ENCODE measurements at regions not wholly inside any gene's neighbourhood (a gene's known extent, or its start where the extent isn't known, plus 50 kb on each side); places are given as distances from the start of the nearest gene placed in this dataset.

- Histone ChIP-seq H3K4me1 (ENCODE audit: control insufficient read depth, insufficient read depth, low read length) (no peaks in the 10 kb centered on the region), H3K27ac (ENCODE audit: low read length) (no peak overlapping the region), H3K27me3 (ENCODE audit: control insufficient read depth, insufficient read depth, low read length) (no peaks in the 10 kb centered on the region), H3K36me3 (ENCODE audit: control insufficient read depth, insufficient read depth, low read length) (no peaks in the 10 kb centered on the region), H3K9me3 (ENCODE audit: control insufficient read depth, insufficient read depth, low read depth, low read length) (no peaks in the 10 kb centered on the region), H3K4me3 (ENCODE audit: low read depth in 2 of 2, low read length in 2 of 2) (no peak overlapping the region)
- ATAC-seq (no peak), DNase-seq (ENCODE audit: low read depth, low spot score) (no peak)
- TF ChIP-seq REST (IDR thresholded peaks at IDR 0.05; ENCODE audit: insufficient read depth in 1 of 2, low read depth in 2 of 2, low read length in 1 of 2) (no peak), POLR2AphosphoS5 (IDR thresholded peaks at IDR 0.05; ENCODE audit: low read depth, low read length) (no peak), SIN3A (IDR thresholded peaks at IDR 0.05; ENCODE audit: borderline replicate concordance, insufficient read depth, low read depth, low read length) (no peak), CTCF (IDR thresholded peaks at IDR 0.05) (no peak), TCF7L2 (IDR thresholded peaks at IDR 0.05; ENCODE audit: low read depth, low read length) (no peak)
- intact Hi-C loops (cut with micrococcal nuclease; ENCODE audit: unreplicated experiment) = no loop called here
- ChIA-PET POLR2A (no interaction called here), CTCF (no interaction called here)
- in situ Hi-C loops (cut with HindIII; ENCODE audit: low pct_unique_long_range_greater_than_20kb, low sequenced_read_pairs) = no loop called here
- no TSS peak for BruUV-seq (replicated peaks)
Observed at GRCh38 chrX:10739426-10739825, 119.0 kb upstream of the MID1 start.

GRCh38 chrX:10741003-10741402, 120.6 kb upstream of the MID1 start:
- ChIA-PET CTCF (no interaction called here), POLR2A (no interaction called here)
- no peak overlapping the region for H3K4me3 ChIP-seq (ENCODE audit: low read depth in 2 of 2, low read length in 2 of 2)
- H3K27ac ChIP-seq (ENCODE audit: low read length) = no peak overlapping the region
- H3K9me3 ChIP-seq (ENCODE audit: control insufficient read depth, insufficient read depth, low read depth, low read length) = no peaks in the 10 kb centered on the region
- no peaks in the 10 kb centered on the region for H3K27me3 ChIP-seq (ENCODE audit: control insufficient read depth, insufficient read depth, low read length)
- no peak for DNase-seq (ENCODE audit: low read depth, low spot score)
- intact Hi-C loops (cut with micrococcal nuclease; ENCODE audit: unreplicated experiment) = no loop called here
- no peaks in the 10 kb centered on the region for H3K36me3 ChIP-seq (ENCODE audit: control insufficient read depth, insufficient read depth, low read length)
- BruUV-seq (replicated peaks) = no TSS peak
- in situ Hi-C loops (cut with HindIII; ENCODE audit: low pct_unique_long_range_greater_than_20kb, low sequenced_read_pairs) = no loop called here
- no peaks in the 10 kb centered on the region for H3K4me1 ChIP-seq (ENCODE audit: control insufficient read depth, insufficient read depth, low read length)
- TF ChIP-seq POLR2AphosphoS5 (IDR thresholded peaks at IDR 0.05; ENCODE audit: low read depth, low read length) = no peak
- ATAC-seq = no peak

- Histone ChIP-seq H3K4me1 (ENCODE audit: control insufficient read depth, insufficient read depth, low read length) (no peaks in the 10 kb centered on the region), H3K27ac (ENCODE audit: low read length) (no peak overlapping the region), H3K36me3 (ENCODE audit: control insufficient read depth, insufficient read depth, low read length) (no peaks in the 10 kb centered on the region), H3K9me3 (ENCODE audit: control insufficient read depth, insufficient read depth, low read depth, low read length) (no peaks in the 10 kb centered on the region), H3K27me3 (ENCODE audit: control insufficient read depth, insufficient read depth, low read length) (no peaks in the 10 kb centered on the region), H3K4me3 (ENCODE audit: low read depth in 2 of 2, low read length in 2 of 2) (no peak overlapping the region)
- TF ChIP-seq REST (IDR thresholded peaks at IDR 0.05; ENCODE audit: insufficient read depth in 1 of 2, low read depth in 2 of 2, low read length in 1 of 2) (no peak), POLR2AphosphoS5 (IDR thresholded peaks at IDR 0.05; ENCODE audit: low read depth, low read length) (no peak), TCF7L2 (IDR thresholded peaks at IDR 0.05; ENCODE audit: low read depth, low read length) (no peak), SIN3A (IDR thresholded peaks at IDR 0.05; ENCODE audit: borderline replicate concordance, insufficient read depth, low read depth, low read length) (no peak), CTCF (IDR thresholded peaks at IDR 0.05) (no peak)
- no TSS peak for BruUV-seq (replicated peaks)
- DNase-seq (ENCODE audit: low read depth, low spot score) (no peak), ATAC-seq (no peak)
- intact Hi-C loops (cut with micrococcal nuclease; ENCODE audit: unreplicated experiment) = no loop called here
- POLR2A ChIA-PET = no interaction called here
- in situ Hi-C loops (cut with HindIII; ENCODE audit: low pct_unique_long_range_greater_than_20kb, low sequenced_read_pairs) = no loop called here
- CTCF ChIA-PET = no interaction called here
Observed at GRCh38 chrX:10741550-10741949, 121.2 kb upstream of the MID1 start.

Data from Panc1 (cell line).